ENCODE measurements at regions not wholly inside any gene's neighbourhood (a gene's known extent, or its start where the extent isn't known, plus 50 kb on each side); places are given as distances from the start of the nearest gene placed in this dataset.

- Histone ChIP-seq H3K9me3 (ENCODE audit: low read length) (no peaks in the 10 kb centered on the region), H2AFZ (ENCODE audit: low read length) (no peak overlapping the region), H3K79me2 (ENCODE audit: insufficient read depth, low read depth, low read length) (no peaks in the 10 kb centered on the region), H3K27ac (ENCODE audit: low read depth, low read length, poor library complexity, severe bottlenecking) (no peak overlapping the region), H3K4me1 (ENCODE audit: insufficient read depth, low read length, poor library complexity, severe bottlenecking) (no peaks in the 10 kb centered on the region), H3K9me2 (ENCODE audit: insufficient read depth, low read length) (no peaks in the 10 kb centered on the region), H3K4me3 (ENCODE audit: low read depth, low read length, poor library complexity, severe bottlenecking) (no peak overlapping the region), H3K36me3 (ENCODE audit: insufficient read depth, low read length) (no peaks in the 10 kb centered on the region), H4K20me1 (ENCODE audit: insufficient read depth, low read length) (no peaks in the 10 kb centered on the region), H3K4me2 (ENCODE audit: low read length) (no peak overlapping the region)
- POLR2A ChIA-PET: interaction anchor here (0.6 to 1.1 kb wide), 2 partner anchors 11 to 1054 kb away, joined by 3 read pairs; no protein-coding TSS in a partner anchor
- BruUV-seq (replicated peaks): no TSS peak
- CTCF ChIA-PET (ENCODE audit: unreplicated experiment): no interaction called here
- no peak for DNase-seq (ENCODE audit: low spot score)
- intact Hi-C loops (cut with micrococcal nuclease; ENCODE audit: unreplicated experiment): no loop called here
- TF ChIP-seq EZH2phosphoT487 (IDR thresholded peaks at IDR 0.05; ENCODE audit: borderline replicate concordance, low read depth, low read length): no peak
- TF ChIP-seq, protein P1, sequence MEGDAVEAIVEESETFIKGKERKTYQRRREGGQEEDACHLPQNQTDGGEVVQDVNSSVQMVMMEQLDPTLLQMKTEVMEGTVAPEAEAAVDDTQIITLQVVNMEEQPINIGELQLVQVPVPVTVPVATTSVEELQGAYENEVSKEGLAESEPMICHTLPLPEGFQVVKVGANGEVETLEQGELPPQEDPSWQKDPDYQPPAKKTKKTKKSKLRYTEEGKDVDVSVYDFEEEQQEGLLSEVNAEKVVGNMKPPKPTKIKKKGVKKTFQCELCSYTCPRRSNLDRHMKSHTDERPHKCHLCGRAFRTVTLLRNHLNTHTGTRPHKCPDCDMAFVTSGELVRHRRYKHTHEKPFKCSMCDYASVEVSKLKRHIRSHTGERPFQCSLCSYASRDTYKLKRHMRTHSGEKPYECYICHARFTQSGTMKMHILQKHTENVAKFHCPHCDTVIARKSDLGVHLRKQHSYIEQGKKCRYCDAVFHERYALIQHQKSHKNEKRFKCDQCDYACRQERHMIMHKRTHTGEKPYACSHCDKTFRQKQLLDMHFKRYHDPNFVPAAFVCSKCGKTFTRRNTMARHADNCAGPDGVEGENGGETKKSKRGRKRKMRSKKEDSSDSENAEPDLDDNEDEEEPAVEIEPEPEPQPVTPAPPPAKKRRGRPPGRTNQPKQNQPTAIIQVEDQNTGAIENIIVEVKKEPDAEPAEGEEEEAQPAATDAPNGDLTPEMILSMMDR (conservative IDR thresholded peaks at IDR 0.05; ENCODE audit: low read length): no peak
Observed at GRCh38 chr3:70138606-70139005, 139.1 kb downstream of the SAMMSON start.
